Nephron progenitor cell (in vitro differentiated cells): ENCODE measurements at regions not wholly inside any gene's neighbourhood (a gene's known extent, or its start where the extent isn't known, plus 50 kb on each side); places are given as distances from the start of the nearest gene placed in this dataset.

Source experiments
- DNase-seq: peaks from one replicate; pipeline ENCODE4 v3.0.0; 2021
- H3K27ac Mint-ChIP-seq: 2 replicates; pipeline ENCODE4 v1.8.0; 2021; ENCODE audit warnings: mild to moderate bottlenecking, moderate library complexity, mixed read lengths
- H3K27me3 Mint-ChIP-seq: 2 replicates; pipeline ENCODE4 v1.8.0; 2021; ENCODE audit warnings: mild to moderate bottlenecking, low read depth, mixed read lengths; ENCODE audit not compliant: poor library complexity
- H3K36me3 Mint-ChIP-seq: 2 replicates; pipeline ENCODE4 v1.8.0; 2021; ENCODE audit warnings: low read depth, mixed read lengths
- H3K4me1 Mint-ChIP-seq: 2 replicates; pipeline ENCODE4 v1.8.0; 2021; ENCODE audit warnings: mixed read lengths
- H3K4me3 Mint-ChIP-seq: 2 replicates; pipeline ENCODE4 v1.8.0; 2021; ENCODE audit warnings: mild to moderate bottlenecking, moderate library complexity, mixed read lengths
- H3K9me3 Mint-ChIP-seq: 2 replicates; pipeline ENCODE4 v1.8.0; 2021; ENCODE audit warnings: mild to moderate bottlenecking, moderate library complexity, mixed read lengths
- TF ChIP-seq, protein P1 (sequence below): fragments of 200-600 bp; sonication (generic); IDR thresholded peaks from 2 replicates; pipeline ENCODE4 v1.5.0; 2021; ENCODE audit warnings: antibody characterized with exemption

DNA sequence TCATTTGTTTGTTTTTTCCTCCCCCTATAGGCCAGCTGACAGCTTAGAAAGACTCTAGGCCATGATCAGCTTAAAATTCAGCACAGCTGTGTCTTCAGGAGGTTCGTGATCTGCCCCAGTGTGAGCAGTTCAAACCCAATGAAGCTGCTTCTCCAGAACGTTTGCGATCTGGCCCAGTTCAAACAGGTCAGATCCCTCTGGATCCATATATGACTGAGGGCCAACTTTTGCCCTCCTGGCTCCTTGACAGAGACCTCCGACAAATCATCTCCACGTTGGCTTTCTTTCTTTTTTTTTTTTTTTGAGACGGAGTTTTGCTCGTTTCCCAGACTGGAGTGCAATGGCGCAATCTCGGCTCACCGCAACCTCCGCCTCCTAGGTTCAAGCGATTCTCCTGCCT is 50.2 kb upstream of the ATF7IP2 start:
- no peak for DNase-seq
- Mint-ChIP-seq H3K27ac (peak overlapping the region; percentile 19), H3K4me1 (peaks cover 42% of the 10 kb centered on the region), H3K4me3 (no peak overlapping the region), H3K27me3 (peaks cover 10% of the 10 kb centered on the region), H3K36me3 (peaks cover 11% of the 10 kb centered on the region), H3K9me3 (peaks cover 28% of the 10 kb centered on the region)
- TF ChIP-seq, protein P1, sequence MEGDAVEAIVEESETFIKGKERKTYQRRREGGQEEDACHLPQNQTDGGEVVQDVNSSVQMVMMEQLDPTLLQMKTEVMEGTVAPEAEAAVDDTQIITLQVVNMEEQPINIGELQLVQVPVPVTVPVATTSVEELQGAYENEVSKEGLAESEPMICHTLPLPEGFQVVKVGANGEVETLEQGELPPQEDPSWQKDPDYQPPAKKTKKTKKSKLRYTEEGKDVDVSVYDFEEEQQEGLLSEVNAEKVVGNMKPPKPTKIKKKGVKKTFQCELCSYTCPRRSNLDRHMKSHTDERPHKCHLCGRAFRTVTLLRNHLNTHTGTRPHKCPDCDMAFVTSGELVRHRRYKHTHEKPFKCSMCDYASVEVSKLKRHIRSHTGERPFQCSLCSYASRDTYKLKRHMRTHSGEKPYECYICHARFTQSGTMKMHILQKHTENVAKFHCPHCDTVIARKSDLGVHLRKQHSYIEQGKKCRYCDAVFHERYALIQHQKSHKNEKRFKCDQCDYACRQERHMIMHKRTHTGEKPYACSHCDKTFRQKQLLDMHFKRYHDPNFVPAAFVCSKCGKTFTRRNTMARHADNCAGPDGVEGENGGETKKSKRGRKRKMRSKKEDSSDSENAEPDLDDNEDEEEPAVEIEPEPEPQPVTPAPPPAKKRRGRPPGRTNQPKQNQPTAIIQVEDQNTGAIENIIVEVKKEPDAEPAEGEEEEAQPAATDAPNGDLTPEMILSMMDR = no peak
